WI38 (cell line): ENCODE measurements at regions not wholly inside any gene's neighbourhood (a gene's known extent, or its start where the extent isn't known, plus 50 kb on each side); places are given as distances from the start of the nearest gene placed in this dataset.

Experiments used
- H3K4me3 ChIP-seq: 2 replicates; pipeline ENCODE4 v1.5.1; 2011; ENCODE audit warnings: low read depth, mild to moderate bottlenecking, control low read depth, low read length
- CTCF ChIP-seq: IDR thresholded peaks from 2 replicates; pipeline ENCODE4 v1.5.1; 2012; ENCODE audit warnings: low read depth, mild to moderate bottlenecking, control low read depth, low read length

DNA sequence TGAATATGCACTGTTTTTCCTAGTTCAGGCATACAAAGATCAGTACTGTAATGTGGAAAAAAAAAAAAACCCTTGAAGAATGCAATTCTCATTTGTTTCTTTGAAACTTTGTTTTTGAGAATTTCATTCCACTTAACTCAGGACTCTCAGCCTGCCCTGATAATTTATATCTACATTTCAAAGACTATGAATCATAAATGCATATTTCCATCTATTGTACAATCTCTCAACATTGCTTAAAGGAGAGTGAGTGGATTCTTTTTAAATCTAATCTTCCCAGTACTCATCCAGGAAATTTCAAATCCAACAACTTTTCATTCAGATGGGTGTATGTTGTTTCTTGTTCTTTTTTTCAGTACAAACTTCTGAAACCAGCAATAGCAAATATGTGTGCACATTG is 322.2 kb upstream of the DDI1 start:
- no peak overlapping the region for H3K4me3 ChIP-seq
- TF ChIP-seq CTCF, result no peak

- TF ChIP-seq CTCF, result no peak
- H3K4me3 ChIP-seq, result no peak overlapping the region
Measured at GRCh38 chr11:103716363-103716762, 320.1 kb upstream of the DDI1 start.

DNA sequence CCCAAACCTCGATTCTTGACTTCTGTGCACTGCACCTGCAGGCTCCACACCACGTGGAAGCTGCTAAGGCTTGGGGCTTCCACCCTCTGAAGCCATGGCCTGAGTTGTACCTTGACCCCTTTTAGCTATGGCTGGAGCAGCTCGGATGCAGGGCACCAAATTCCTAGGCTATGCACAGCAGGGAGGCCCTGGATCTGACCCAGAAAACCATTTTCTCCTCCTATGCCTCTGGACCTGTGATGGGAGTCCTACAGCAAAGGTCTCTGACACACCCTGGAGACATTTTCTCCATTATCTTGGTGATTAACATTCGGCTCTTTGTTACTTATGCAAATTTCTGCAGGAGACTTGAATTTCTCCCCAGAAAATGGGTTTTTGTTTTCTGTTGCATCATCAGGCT is 309.2 kb upstream of the DDI1 start:
- no peak overlapping the region for H3K4me3 ChIP-seq
- no peak for TF ChIP-seq CTCF

GRCh38 chr11:103729617-103730016 is 306.8 kb upstream of the DDI1 start:
- H3K4me3 ChIP-seq, result no peak overlapping the region
- no peak for TF ChIP-seq CTCF

DNA sequence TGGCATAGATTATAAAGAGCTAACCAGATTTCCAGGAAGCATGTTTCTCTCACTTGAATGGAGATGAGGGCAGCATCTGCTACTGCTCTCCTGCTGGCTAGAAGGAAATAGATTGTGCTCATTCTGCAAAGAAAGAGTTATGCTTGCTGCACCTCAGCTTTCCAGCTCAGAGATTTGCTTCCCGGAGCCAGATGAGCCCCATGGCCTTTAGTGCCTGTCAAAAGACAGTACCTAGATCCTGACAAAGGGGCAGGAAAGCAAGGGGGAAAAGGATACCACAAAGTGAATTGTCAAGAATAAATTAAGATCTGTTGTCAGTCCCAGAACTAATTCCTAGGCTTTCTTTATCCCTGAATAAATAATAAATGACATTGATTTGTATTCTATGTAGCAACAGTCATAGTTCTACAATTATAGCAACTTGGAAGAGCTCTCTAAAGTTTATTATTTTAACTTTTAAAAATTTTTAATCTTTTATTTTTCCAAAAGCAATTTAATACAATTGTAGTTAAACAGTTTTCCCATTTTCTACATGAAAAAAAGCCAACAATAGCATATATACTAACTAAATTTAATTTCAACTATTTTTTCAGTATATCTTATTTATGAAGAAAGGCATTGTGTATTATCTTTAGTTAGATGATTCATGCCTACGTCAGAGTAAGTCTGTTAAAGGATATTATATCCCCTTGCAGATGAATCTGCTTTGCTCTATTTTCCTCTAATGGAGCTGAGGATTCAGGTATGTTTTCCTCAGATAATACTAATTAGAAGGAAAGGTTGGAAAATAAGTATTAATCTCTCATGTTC is 306.1 kb upstream of the DDI1 start:
- TF ChIP-seq CTCF, result no peak
- no peak overlapping the region for H3K4me3 ChIP-seq

- TF ChIP-seq CTCF, result no peak
- H3K4me3 ChIP-seq, result no peak overlapping the region
Measured at GRCh38 chr11:103731670-103732069, 304.8 kb upstream of the DDI1 start.

GRCh38 chr11:103733889-103734288 is 302.6 kb upstream of the DDI1 start:
- no peak overlapping the region for H3K4me3 ChIP-seq
- TF ChIP-seq CTCF, result no peak
